H9 (cell line): ENCODE measurements at regions not wholly inside any gene's neighbourhood (a gene's known extent, or its start where the extent isn't known, plus 50 kb on each side); places are given as distances from the start of the nearest gene placed in this dataset.

Source experiments
- DNase-seq: peaks from one replicate; pipeline ENCODE4 v3.0.0-alpha.2; 2017
- H2AFZ ChIP-seq: one replicate; pipeline ENCODE4 v1.6.1; 2013; ENCODE audit warnings: mild to moderate bottlenecking, low read length, control low read depth, moderate library complexity
- H2AK5ac ChIP-seq: 2 replicates; pipeline ENCODE4 v1.6.1; 2013; ENCODE audit warnings: low read length, control low read depth, mixed read lengths; ENCODE audit not compliant: insufficient read length
- H2BK120ac ChIP-seq: one replicate; pipeline ENCODE4 v1.6.1; 2013; ENCODE audit warnings: low read depth, mild to moderate bottlenecking, low read length, control low read depth, inconsistent platforms; ENCODE audit not compliant: poor library complexity, severe bottlenecking
- H2BK12ac ChIP-seq: 2 replicates; pipeline ENCODE4 v1.6.1; 2013; ENCODE audit warnings: low read length, control low read depth, mixed read lengths, low read depth; ENCODE audit not compliant: insufficient read length
- H2BK15ac ChIP-seq: 2 replicates; pipeline ENCODE4 v1.6.1; 2013; ENCODE audit warnings: low read depth, low read length, control low read depth
- H2BK20ac ChIP-seq: one replicate; pipeline ENCODE4 v1.6.1; 2013; ENCODE audit warnings: low read depth, mild to moderate bottlenecking, low read length, control low read depth, inconsistent platforms; ENCODE audit not compliant: poor library complexity, severe bottlenecking
- H2BK5ac ChIP-seq: 2 replicates; pipeline ENCODE4 v1.6.1; 2013; ENCODE audit warnings: low read length, control low read depth, mixed read lengths; ENCODE audit not compliant: insufficient read length
- H3K14ac ChIP-seq: 2 replicates; pipeline ENCODE4 v1.6.1; 2013; ENCODE audit warnings: low read length, control low read depth; ENCODE audit not compliant: insufficient read depth
- H3K18ac ChIP-seq: 2 replicates; pipeline ENCODE4 v1.6.1; 2013; ENCODE audit warnings: low read depth, mild to moderate bottlenecking, mixed read lengths, low read length, control low read depth; ENCODE audit not compliant: insufficient read length
- H3K23ac ChIP-seq: 2 replicates; pipeline ENCODE4 v1.6.1; 2013; ENCODE audit warnings: low read length, control low read depth, mixed read lengths, low read depth; ENCODE audit not compliant: insufficient read length
- H3K23me2 ChIP-seq: 2 replicates; pipeline ENCODE4 v1.6.1; 2013; ENCODE audit warnings: low read depth, mild to moderate bottlenecking, mixed read lengths, low read length, control low read depth; ENCODE audit not compliant: insufficient read length, poor library complexity, severe bottlenecking
- H3K27ac ChIP-seq: 2 replicates; pipeline ENCODE4 v1.5.1; 2013; ENCODE audit warnings: low read length, control low read depth, mixed read lengths, low read depth; ENCODE audit not compliant: insufficient read length
- H3K27me3 ChIP-seq: 2 replicates; pipeline ENCODE4 v1.6.1; 2013; ENCODE audit warnings: low read length, control low read depth, inconsistent platforms; ENCODE audit not compliant: insufficient read depth
- H3K4ac ChIP-seq: 2 replicates; pipeline ENCODE4 v1.6.1; 2013; ENCODE audit warnings: low read depth, mild to moderate bottlenecking, control low read depth, inconsistent platforms, low read length, moderate library complexity
- H3K4me1 ChIP-seq: 2 replicates; pipeline ENCODE4 v1.6.1; 2013; ENCODE audit warnings: low read length, control low read depth, inconsistent platforms; ENCODE audit not compliant: insufficient read depth
- H3K4me2 ChIP-seq: 2 replicates; pipeline ENCODE4 v1.6.1; 2013; ENCODE audit warnings: low read length, control low read depth, mixed read lengths; ENCODE audit not compliant: insufficient read length, insufficient read depth
- H3K56ac ChIP-seq: 2 replicates; pipeline ENCODE4 v1.6.1; 2013; ENCODE audit warnings: low read depth, mild to moderate bottlenecking, mixed read lengths, low read length, control low read depth; ENCODE audit not compliant: insufficient read length
- H3K79me1 ChIP-seq: 2 replicates; pipeline ENCODE4 v1.6.1; 2013; ENCODE audit warnings: low read depth, mild to moderate bottlenecking, moderate library complexity, low read length, control low read depth, inconsistent platforms; ENCODE audit not compliant: insufficient read depth, poor library complexity, severe bottlenecking
- H3K79me2 ChIP-seq: 2 replicates; pipeline ENCODE4 v1.6.1; 2013; ENCODE audit warnings: low read length, control low read depth, inconsistent platforms; ENCODE audit not compliant: insufficient read depth
- H3K9ac ChIP-seq: 2 replicates; pipeline ENCODE4 v1.6.1; 2013; ENCODE audit warnings: low read length, control low read depth, mixed read lengths; ENCODE audit not compliant: insufficient read length; ENCODE audit errors: extremely low read depth
- H3K9me3 ChIP-seq: one replicate; pipeline ENCODE4 v1.6.1; 2013; ENCODE audit warnings: low read depth, low read length, inconsistent platforms; ENCODE audit not compliant: control insufficient read depth
- H3T11ph ChIP-seq: one replicate; pipeline ENCODE4 v1.6.1; 2013; ENCODE audit warnings: mild to moderate bottlenecking, low read length, control low read depth, inconsistent platforms
- H4K20me1 ChIP-seq: one replicate; pipeline ENCODE4 v1.6.1; 2013; ENCODE audit not compliant: control insufficient read depth, insufficient read length, insufficient read depth
- H4K5ac ChIP-seq: 2 replicates; pipeline ENCODE4 v1.6.1; 2013; ENCODE audit warnings: low read depth, mild to moderate bottlenecking, mixed read lengths, low read length, control low read depth; ENCODE audit not compliant: insufficient read length
- H4K8ac ChIP-seq: replicated peaks from 2 replicates; pipeline ENCODE4 v1.6.1; 2013; ENCODE audit warnings: low read length, control low read depth, mixed read lengths, low read depth; ENCODE audit not compliant: insufficient read length
- H4K91ac ChIP-seq: 2 replicates; pipeline ENCODE4 v1.6.1; 2013; ENCODE audit warnings: low read depth, mild to moderate bottlenecking, moderate library complexity, mixed read lengths, low read length, control low read depth; ENCODE audit not compliant: insufficient read length
- H3K27ac Mint-ChIP-seq, 3 experiments: 2 replicates in 2 of 3; 3 replicates in 1 of 3; pipeline ENCODE4 v1.8.0; 2020 to 2021; ENCODE audit warnings: mixed read lengths in 3 of 3, mild to moderate bottlenecking in 1 of 3, moderate library complexity in 1 of 3
- H3K27me3 Mint-ChIP-seq: 2 replicates; pipeline ENCODE4 v1.8.0; 2021; ENCODE audit warnings: low read depth, mild to moderate bottlenecking, moderate library complexity, mixed read lengths
- H3K36me3 Mint-ChIP-seq, 3 experiments: 2 replicates in 2 of 3; 3 replicates in 1 of 3; pipeline ENCODE4 v1.8.0; 2020 to 2021; ENCODE audit warnings: low read depth in 3 of 3, mixed read lengths in 3 of 3; ENCODE audit not compliant: insufficient read depth in 1 of 3
- H3K4me1 Mint-ChIP-seq, 2 experiments: 2 replicates each; pipeline ENCODE4 v1.8.0; 2020; ENCODE audit warnings: mixed read lengths in 2 of 2
- H3K4me3 Mint-ChIP-seq, 2 experiments: 2 replicates in 1 of 2; 3 replicates in 1 of 2; pipeline ENCODE4 v1.8.0; 2020 to 2021; ENCODE audit warnings: mild to moderate bottlenecking in 2 of 2, mixed read lengths in 2 of 2, moderate library complexity in 1 of 2
- H3K9me3 Mint-ChIP-seq, 2 experiments: 2 replicates in 1 of 2; 3 replicates in 1 of 2; pipeline ENCODE4 v1.8.0; 2020; ENCODE audit warnings: mild to moderate bottlenecking in 2 of 2, mixed read lengths in 2 of 2, moderate library complexity in 1 of 2
- WGBS: extraction: QIAGEN DNeasy Blood & Tissue Kit; methylation state at CpG from one replicate; pipeline ENCODE4 v1.1.7; 2013; ENCODE audit warnings: missing lambda C conversion rate, low lambda C conversion rate, mixed read lengths; ENCODE audit not compliant: insufficient read length; ENCODE audit errors: extremely low coverage; 5-methylcytosine and 5-hydroxymethylcytosine counted together
- TF ChIP-seq, protein P1 (sequence below): fragments of 200-600 bp; sonication (generic); conservative IDR thresholded peaks from 3 replicates; pipeline ENCODE4 v1.8.0; 2021; ENCODE audit warnings: antibody characterized with exemption, mild to moderate bottlenecking

DNA sequence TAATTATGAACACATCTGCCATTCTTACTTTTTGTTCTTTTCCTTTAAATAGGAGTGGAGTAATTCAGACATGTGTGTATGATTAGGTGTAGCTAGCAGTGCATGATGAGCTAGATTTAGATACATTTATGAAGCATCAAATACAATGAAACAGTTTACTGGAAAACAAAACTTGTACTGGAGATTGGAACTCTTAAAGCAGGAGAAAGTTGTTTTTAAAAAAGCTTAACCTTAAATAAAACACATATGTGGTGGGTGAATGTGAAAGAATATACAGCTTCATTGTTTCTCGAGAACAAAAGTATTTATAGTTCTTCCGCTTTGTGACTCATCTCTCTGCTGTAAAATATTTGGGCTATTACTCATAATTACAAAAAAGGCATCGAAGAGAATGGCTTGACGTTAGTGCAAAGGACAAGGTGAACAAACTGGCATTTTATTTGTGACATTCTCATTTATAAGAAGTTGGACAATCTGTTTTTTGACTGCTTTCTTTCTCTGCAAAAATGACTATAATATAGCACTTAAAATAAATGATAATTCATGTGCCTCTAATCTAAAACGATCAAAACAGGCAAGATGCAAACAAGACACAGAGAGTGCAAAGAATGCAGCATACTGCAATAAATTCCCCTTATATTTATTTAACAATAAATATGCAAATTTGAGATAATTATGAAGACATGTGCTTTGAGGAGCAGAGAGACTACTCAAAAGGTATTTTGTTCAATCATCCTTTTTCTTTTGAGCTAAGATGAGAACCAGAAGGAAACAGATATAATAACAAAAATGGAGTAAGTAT is 478.8 kb downstream of the CETN3 start:
- H3K9ac ChIP-seq, result no peak overlapping the region
- no peak overlapping the region for H2BK5ac ChIP-seq
- no peak overlapping the region for H3T11ph ChIP-seq
- no peak overlapping the region for H2BK20ac ChIP-seq
- TF ChIP-seq, protein P1, sequence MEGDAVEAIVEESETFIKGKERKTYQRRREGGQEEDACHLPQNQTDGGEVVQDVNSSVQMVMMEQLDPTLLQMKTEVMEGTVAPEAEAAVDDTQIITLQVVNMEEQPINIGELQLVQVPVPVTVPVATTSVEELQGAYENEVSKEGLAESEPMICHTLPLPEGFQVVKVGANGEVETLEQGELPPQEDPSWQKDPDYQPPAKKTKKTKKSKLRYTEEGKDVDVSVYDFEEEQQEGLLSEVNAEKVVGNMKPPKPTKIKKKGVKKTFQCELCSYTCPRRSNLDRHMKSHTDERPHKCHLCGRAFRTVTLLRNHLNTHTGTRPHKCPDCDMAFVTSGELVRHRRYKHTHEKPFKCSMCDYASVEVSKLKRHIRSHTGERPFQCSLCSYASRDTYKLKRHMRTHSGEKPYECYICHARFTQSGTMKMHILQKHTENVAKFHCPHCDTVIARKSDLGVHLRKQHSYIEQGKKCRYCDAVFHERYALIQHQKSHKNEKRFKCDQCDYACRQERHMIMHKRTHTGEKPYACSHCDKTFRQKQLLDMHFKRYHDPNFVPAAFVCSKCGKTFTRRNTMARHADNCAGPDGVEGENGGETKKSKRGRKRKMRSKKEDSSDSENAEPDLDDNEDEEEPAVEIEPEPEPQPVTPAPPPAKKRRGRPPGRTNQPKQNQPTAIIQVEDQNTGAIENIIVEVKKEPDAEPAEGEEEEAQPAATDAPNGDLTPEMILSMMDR, result no peak
- no peak overlapping the region for H2AFZ ChIP-seq
- H3K79me1 ChIP-seq, result no peaks in the 10 kb centered on the region
- Mint-ChIP-seq H3K4me1 (peaks cover 4 to 22% of the 10 kb centered on the region in 2 experiments), H3K27me3 (no peaks in the 10 kb centered on the region), H3K27ac (0 out of 7 replicates have a peak overlapping the region, but pooled peaks of 1 of the 3 experiments have one; percentile 2), H3K9me3 (no peaks in the 10 kb centered on the region), H3K4me3 (no peak overlapping the region), H3K36me3 (no peaks in the 10 kb centered on the region)
- peaks cover 3% of the 10 kb centered on the region; the same call in 1 of the 2 replicates for H3K4me1 ChIP-seq
- no CpG with 5 or more reads among the region's 5 CpGs for WGBS
- no peak overlapping the region for H3K23ac ChIP-seq
- no peak overlapping the region for H4K5ac ChIP-seq
- H3K79me2 ChIP-seq, result no peaks in the 10 kb centered on the region
- no peaks in the 10 kb centered on the region for H4K20me1 ChIP-seq
- H3K27me3 ChIP-seq, result no peaks in the 10 kb centered on the region
- DNase-seq, result no peak
- no peaks in the 10 kb centered on the region for H3K23me2 ChIP-seq
- H4K91ac ChIP-seq, result no peak overlapping the region
- no peak overlapping the region for H2AK5ac ChIP-seq
- H3K4ac ChIP-seq, result no peak overlapping the region
- H2BK12ac ChIP-seq, result no peak overlapping the region
- no peak overlapping the region for H3K14ac ChIP-seq
- no peak overlapping the region for H3K18ac ChIP-seq
- no peak overlapping the region for H3K27ac ChIP-seq
- no peak overlapping the region for H3K4me2 ChIP-seq
- no peak overlapping the region for H2BK15ac ChIP-seq
- no peaks in the 10 kb centered on the region for H3K9me3 ChIP-seq
- no peak overlapping the region for H2BK120ac ChIP-seq
- H3K56ac ChIP-seq, result no peak overlapping the region
- no peak overlapping the region for H4K8ac ChIP-seq
